OCI-LY3 (cell line): ENCODE measurements at regions not wholly inside any gene's neighbourhood (a gene's known extent, or its start where the extent isn't known, plus 50 kb on each side); places are given as distances from the start of the nearest gene placed in this dataset.

Experiments used
- H2AFZ ChIP-seq: fragments of 200-600, 300-600 bp; shearing (Covaris generic); 2 replicates; pipeline ENCODE4 v1.6.0; 2014; ENCODE audit warnings: antibody characterized with exemption, low read depth, low read length
- H3K27ac ChIP-seq: fragments of 200-600, 300-600 bp; sonication (generic); 2 replicates; pipeline ENCODE4 v1.5.1; 2014; ENCODE audit warnings: mild to moderate bottlenecking, low read length, moderate library complexity, mixed read lengths
- H3K27me3 ChIP-seq: fragments of 200-600, 300-600 bp; sonication (generic); 2 replicates; pipeline ENCODE4 v1.6.1; 2014; ENCODE audit warnings: low read depth, low read length, mixed read lengths
- H3K36me3 ChIP-seq: fragments of 200-600, 300-600 bp; sonication (generic); replicated peaks from 2 replicates; pipeline ENCODE3; 2014; ENCODE audit warnings: low read depth, low read length, mixed read lengths
- H3K4me1 ChIP-seq: fragments of 300-600, 200-600 bp; sonication (generic); 2 replicates; pipeline ENCODE4 v1.6.1; 2014; ENCODE audit warnings: low read length, mixed read lengths
- H3K4me2 ChIP-seq: fragments of 200-600, 300-600 bp; sonication (generic); 2 replicates; pipeline ENCODE4 v1.6.1; 2014; ENCODE audit warnings: low read length, mixed read lengths
- H3K4me3 ChIP-seq: fragments of 300-600, 200-600 bp; sonication (generic); 2 replicates; pipeline ENCODE4 v1.5.1; 2014; ENCODE audit warnings: antibody characterized with exemption, mild to moderate bottlenecking, low read length, moderate library complexity
- H3K79me2 ChIP-seq: fragments of 300-600, 200-600 bp; shearing (Covaris generic); 2 replicates; pipeline ENCODE4 v1.6.1; 2014; ENCODE audit warnings: mild to moderate bottlenecking, low read length, mixed read lengths
- H3K9ac ChIP-seq: fragments of 300-600, 200-600 bp; shearing (Covaris generic); 2 replicates; pipeline ENCODE4 v1.6.0; 2014; ENCODE audit warnings: mild to moderate bottlenecking, low read length, moderate library complexity
- H3K9me3 ChIP-seq: fragments of 200-600, 300-600 bp; shearing (Covaris generic); 2 replicates; pipeline ENCODE4 v1.6.1; 2014; ENCODE audit warnings: low read length, mixed read lengths; ENCODE audit not compliant: insufficient read depth
- H4K20me1 ChIP-seq: fragments of 200-600, 300-600 bp; sonication (generic); 2 replicates; pipeline ENCODE4 v1.6.1; 2016; ENCODE audit warnings: low read length, mixed read lengths; ENCODE audit not compliant: insufficient read depth
- EZH2phosphoT487 ChIP-seq: fragments of 200-600 bp; shearing (Covaris generic); IDR thresholded peaks from 2 replicates; pipeline ENCODE4 v1.6.1; 2018; ENCODE audit warnings: antibody characterized with exemption, mixed run types, low read depth
- TF ChIP-seq, protein P1 (sequence below): fragments of 200-600, 300-600 bp; sonication (generic); IDR thresholded peaks from 2 replicates; pipeline ENCODE4 v1.5.1; 2014; ENCODE audit warnings: antibody characterized with exemption, low read length, low read depth

DNA sequence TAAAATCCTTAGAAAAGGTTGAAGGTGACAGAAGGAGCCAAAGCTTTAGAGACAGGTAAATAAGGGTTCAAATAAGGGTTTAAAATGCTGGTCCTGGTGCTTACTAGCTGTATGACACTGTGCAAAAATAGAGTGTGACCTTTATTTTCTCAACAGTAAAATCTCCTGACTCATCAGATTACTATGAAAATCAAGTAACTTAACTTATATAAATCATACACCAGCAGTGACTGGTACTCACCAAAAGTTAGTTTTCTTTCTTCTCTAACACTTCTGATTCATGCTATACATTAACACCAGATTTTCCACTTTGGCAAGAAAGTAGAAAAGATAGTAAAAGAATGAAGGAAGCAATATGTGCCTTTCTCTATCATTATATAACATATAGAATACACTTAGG, 205.9 kb upstream of the GBE1 start:
- no peak for TF ChIP-seq EZH2phosphoT487
- TF ChIP-seq, protein P1, sequence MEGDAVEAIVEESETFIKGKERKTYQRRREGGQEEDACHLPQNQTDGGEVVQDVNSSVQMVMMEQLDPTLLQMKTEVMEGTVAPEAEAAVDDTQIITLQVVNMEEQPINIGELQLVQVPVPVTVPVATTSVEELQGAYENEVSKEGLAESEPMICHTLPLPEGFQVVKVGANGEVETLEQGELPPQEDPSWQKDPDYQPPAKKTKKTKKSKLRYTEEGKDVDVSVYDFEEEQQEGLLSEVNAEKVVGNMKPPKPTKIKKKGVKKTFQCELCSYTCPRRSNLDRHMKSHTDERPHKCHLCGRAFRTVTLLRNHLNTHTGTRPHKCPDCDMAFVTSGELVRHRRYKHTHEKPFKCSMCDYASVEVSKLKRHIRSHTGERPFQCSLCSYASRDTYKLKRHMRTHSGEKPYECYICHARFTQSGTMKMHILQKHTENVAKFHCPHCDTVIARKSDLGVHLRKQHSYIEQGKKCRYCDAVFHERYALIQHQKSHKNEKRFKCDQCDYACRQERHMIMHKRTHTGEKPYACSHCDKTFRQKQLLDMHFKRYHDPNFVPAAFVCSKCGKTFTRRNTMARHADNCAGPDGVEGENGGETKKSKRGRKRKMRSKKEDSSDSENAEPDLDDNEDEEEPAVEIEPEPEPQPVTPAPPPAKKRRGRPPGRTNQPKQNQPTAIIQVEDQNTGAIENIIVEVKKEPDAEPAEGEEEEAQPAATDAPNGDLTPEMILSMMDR, result no peak
- Histone ChIP-seq H3K4me1 (0 out of 2 replicates have a peak, but pooled peaks cover 3% of the 10 kb centered on the region), H3K27ac (no peak overlapping the region), H4K20me1 (no peaks in the 10 kb centered on the region), H3K4me3 (no peak overlapping the region), H3K27me3 (no peaks in the 10 kb centered on the region), H2AFZ (no peak overlapping the region), H3K9me3 (peaks cover 9% of the 10 kb centered on the region; the same call in 1 of the 2 replicates), H3K4me2 (no peak overlapping the region), H3K36me3 (peaks cover 3% of the 10 kb centered on the region), H3K9ac (no peak overlapping the region), H3K79me2 (no peaks in the 10 kb centered on the region)

DNA sequence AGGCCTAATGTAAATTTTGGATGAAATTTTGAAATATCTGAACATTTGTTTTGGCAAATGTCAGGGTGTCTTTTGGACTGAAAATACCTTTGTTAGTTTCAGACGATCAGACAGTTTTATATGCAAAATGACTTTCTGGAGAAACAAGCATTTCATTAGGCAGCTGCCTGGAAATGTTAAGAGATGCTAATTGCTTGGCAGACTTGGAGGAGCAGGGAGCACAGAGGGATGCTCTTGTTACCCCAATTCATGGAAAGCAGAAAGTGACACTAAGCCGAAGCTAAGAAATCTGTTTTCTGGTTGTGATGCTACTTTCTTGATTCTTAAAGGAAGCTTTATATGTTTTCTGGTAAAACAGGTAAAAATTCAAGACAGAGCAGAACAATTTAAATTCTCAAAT, 204.3 kb upstream of the GBE1 start:
- Histone ChIP-seq H4K20me1 (no peaks in the 10 kb centered on the region), H3K4me2 (no peak overlapping the region), H3K27ac (no peak overlapping the region), H2AFZ (no peak overlapping the region), H3K36me3 (no peaks in the 10 kb centered on the region), H3K9ac (no peak overlapping the region), H3K4me1 (0 out of 2 replicates have a peak, but pooled peaks cover 3% of the 10 kb centered on the region), H3K79me2 (no peaks in the 10 kb centered on the region), H3K9me3 (0 out of 2 replicates have a peak, but pooled peaks cover under 1% of the 10 kb centered on the region), H3K27me3 (no peaks in the 10 kb centered on the region), H3K4me3 (no peak overlapping the region)
- TF ChIP-seq, protein P1, result no peak
- no peak for TF ChIP-seq EZH2phosphoT487

DNA sequence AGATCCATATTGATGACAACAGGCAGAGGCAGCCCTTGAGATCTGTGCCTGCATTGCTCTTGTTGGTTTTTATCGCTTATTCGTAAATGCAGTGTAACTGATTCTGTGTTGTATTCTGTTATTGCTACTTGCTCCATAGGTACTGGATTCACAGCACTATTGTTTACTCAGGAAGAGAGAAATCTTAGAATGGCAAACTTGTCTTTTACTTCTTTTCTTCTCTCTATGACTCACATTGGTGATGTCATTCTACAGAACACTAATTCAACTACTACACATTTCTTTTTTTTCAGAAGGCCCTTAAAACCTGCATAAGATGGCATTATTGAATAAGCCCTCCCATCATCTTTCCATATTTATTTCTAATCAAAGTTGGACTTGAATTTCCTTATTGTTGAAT, 201.0 kb upstream of the GBE1 start:
- Histone ChIP-seq H3K79me2 (no peaks in the 10 kb centered on the region), H3K4me1 (0 out of 2 replicates have a peak, but pooled peaks cover 3% of the 10 kb centered on the region), H3K9me3 (no peaks in the 10 kb centered on the region), H3K36me3 (no peaks in the 10 kb centered on the region), H3K27ac (no peak overlapping the region), H3K9ac (no peak overlapping the region), H2AFZ (no peak overlapping the region), H3K4me3 (no peak overlapping the region), H4K20me1 (no peaks in the 10 kb centered on the region), H3K4me2 (no peak overlapping the region), H3K27me3 (no peaks in the 10 kb centered on the region)
- TF ChIP-seq, protein P1, result no peak
- TF ChIP-seq EZH2phosphoT487, result no peak

DNA sequence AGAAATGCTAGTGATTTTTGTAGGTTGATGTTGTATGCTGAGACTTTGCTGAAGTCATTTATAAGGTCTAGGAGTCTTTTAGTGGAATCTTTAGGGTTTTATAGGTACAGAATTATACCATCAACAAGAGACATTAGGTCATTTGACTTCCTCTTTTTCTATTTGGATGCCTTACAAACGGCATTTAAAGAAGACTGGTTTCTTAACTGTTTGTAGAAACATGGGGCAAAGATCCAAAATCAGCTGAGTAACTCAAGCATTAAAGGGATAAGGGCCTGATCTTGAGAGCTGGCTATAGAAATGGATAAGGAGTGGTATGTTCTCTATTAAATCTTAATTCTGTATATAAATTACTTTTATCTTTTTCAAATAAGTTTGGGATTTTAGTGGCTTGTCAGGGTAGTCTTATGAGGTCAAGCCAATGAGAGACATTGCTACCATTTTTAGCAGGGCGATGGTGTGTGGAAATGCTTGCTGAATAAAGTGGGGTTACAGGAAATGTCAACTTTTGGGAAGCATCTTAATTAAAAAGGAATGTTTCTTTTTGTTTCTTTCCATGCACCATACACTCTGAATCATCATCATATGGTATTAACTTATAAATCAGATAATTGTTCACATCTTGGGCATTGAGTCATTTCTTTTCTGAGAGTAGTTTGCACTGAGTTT, 197.7 kb upstream of the GBE1 start:
- Histone ChIP-seq H3K4me2 (no peak overlapping the region), H3K27ac (no peak overlapping the region), H3K9me3 (no peaks in the 10 kb centered on the region), H3K36me3 (no peaks in the 10 kb centered on the region), H2AFZ (no peak overlapping the region), H3K79me2 (no peaks in the 10 kb centered on the region), H3K4me3 (no peak overlapping the region), H3K27me3 (no peaks in the 10 kb centered on the region), H3K4me1 (0 out of 2 replicates have a peak, but pooled peaks cover 3% of the 10 kb centered on the region), H3K9ac (no peak overlapping the region), H4K20me1 (no peaks in the 10 kb centered on the region)
- TF ChIP-seq EZH2phosphoT487, result no peak
- TF ChIP-seq, protein P1, result no peak
